HG02759 (cell line): ENCODE measurements at regions not wholly inside any gene's neighbourhood (a gene's known extent, or its start where the extent isn't known, plus 50 kb on each side); places are given as distances from the start of the nearest gene placed in this dataset.
"Not testable (repeated sequence)": the region's sequence is repeated elsewhere in the genome, so short reads cannot be mapped to it uniquely, and the experiment has no call there.

ENCODE experiments used
- ATAC-seq: cut with Tn5 transposase; IDR thresholded peaks from one replicate; pipeline ENCODE4 v1.9.1; 2021; ENCODE audit warnings: mild to moderate bottlenecking, moderate library complexity; ENCODE audit not compliant: unreplicated experiment

- ATAC-seq = no peak
Measured at GRCh38 chr14:22271838-22272799, 316.9 kb downstream of the DAD1 start.

- peak; percentile 83 for ATAC-seq
Measured at GRCh38 chr14:22268875-22269274, 320.1 kb downstream of the DAD1 start.

- ATAC-seq = no peak
Measured at GRCh38 chr14:22266683-22267082, 322.3 kb downstream of the DAD1 start.

- no peak for ATAC-seq
Measured at GRCh38 chr14:22266142-22266442, 322.9 kb downstream of the DAD1 start.

- no peak for ATAC-seq
Measured at GRCh38 chr14:22265319-22266141, 323.5 kb downstream of the DAD1 start.

- ATAC-seq = no peak
Measured at GRCh38 chr14:22264759-22265158, 324.3 kb downstream of the DAD1 start.

GRCh38 chr14:22263961-22264360 is 325.1 kb downstream of the DAD1 start:
- no peak for ATAC-seq

- no peak for ATAC-seq
Measured at GRCh38 chr14:22262881-22263280, 326.1 kb downstream of the DAD1 start.

GRCh38 chr14:22255017-22255950 is 333.7 kb downstream of the DAD1 start:
- ATAC-seq = no peak

GRCh38 chr14:22252686-22253085 is 336.3 kb downstream of the DAD1 start:
- ATAC-seq = no peak

- no peak for ATAC-seq
Measured at GRCh38 chr14:22251090-22251489, 337.9 kb downstream of the DAD1 start.

- ATAC-seq = no peak
Measured at GRCh38 chr14:22249770-22250169, 339.3 kb downstream of the DAD1 start.

GRCh38 chr14:22243971-22244581 is 344.9 kb downstream of the DAD1 start:
- ATAC-seq = no peak

GRCh38 chr14:22238320-22238719 is 350.7 kb downstream of the DAD1 start:
- not testable (repeated sequence) for ATAC-seq

GRCh38 chr14:22233377-22233776 is 355.6 kb downstream of the DAD1 start:
- ATAC-seq = no peak

GRCh38 chr14:22232933-22233332 is 356.1 kb downstream of the DAD1 start:
- no peak for ATAC-seq

- no peak for ATAC-seq
Measured at GRCh38 chr14:22232486-22232885, 356.5 kb downstream of the DAD1 start.

GRCh38 chr14:22231018-22231417 is 358.0 kb downstream of the DAD1 start:
- ATAC-seq = no peak

- ATAC-seq = no peak
Measured at GRCh38 chr14:22230517-22230916, 358.5 kb downstream of the DAD1 start.

GRCh38 chr14:22227084-22227483 is 361.9 kb downstream of the DAD1 start:
- ATAC-seq = no peak
